ENCODE measurements at regions not wholly inside any gene's neighbourhood (a gene's known extent, or its start where the extent isn't known, plus 50 kb on each side); places are given as distances from the start of the nearest gene placed in this dataset.

GRCh38 chr2:144333143-144333555, 186.8 kb downstream of the ZEB2 start:
- intact Hi-C loops (cut with DNase I) = loop anchor here (5.0 kb wide), 1 partner anchor 189 kb away; the partner anchor contains the start of gene ZEB2
- 68% methylated on average over 9 of the region's 9 CpGs for WGBS
- Histone ChIP-seq H3K36me3 (no peaks in the 10 kb centered on the region), H3K4me3 (peak overlapping the region in 1 of 2 donors; percentile 70), H3K4me1 (replicated peaks) (no peaks in the 10 kb centered on the region), H3K27me3 (replicated peaks; ENCODE audit: insufficient read depth) (no peaks in the 10 kb centered on the region), H3K27ac (peak overlapping the region; percentile 80 to 82), H3K9me3 (no peaks in the 10 kb centered on the region)
- no peak for DNase-seq (ENCODE audit: low spot score)
- no peak for TF ChIP-seq POLR2AphosphoS5 (IDR thresholded peaks at IDR 0.05)
- TF ChIP-seq POLR2A (IDR thresholded peaks at IDR 0.05) = no peak
- no peak for TF ChIP-seq CTCF (IDR thresholded peaks at IDR 0.05)

GRCh38 chr2:144332356-144333142, 187.4 kb downstream of the ZEB2 start:
- H3K4me3 ChIP-seq = peak overlapping the region; percentile 70 to 84
- peak; percentile 78 for DNase-seq (ENCODE audit: low spot score)
- TF ChIP-seq POLR2A (IDR thresholded peaks at IDR 0.05) (no peak), CTCF (IDR thresholded peaks at IDR 0.05) (no peak), POLR2AphosphoS5 (IDR thresholded peaks at IDR 0.05) (no peak)
- intact Hi-C loops (cut with DNase I) = loop anchor here (5.0 kb wide), 1 partner anchor 190 kb away; the partner anchor contains the start of gene ZEB2
- 2% methylated on average over 77 of the region's 77 CpGs for WGBS
- H3K27ac ChIP-seq = peak overlapping the region; percentile 80 to 82
- no peaks in the 10 kb centered on the region for H3K27me3 ChIP-seq (replicated peaks; ENCODE audit: insufficient read depth)
- no peaks in the 10 kb centered on the region for H3K36me3 ChIP-seq
- H3K4me1 ChIP-seq (replicated peaks) = no peaks in the 10 kb centered on the region
- H3K9me3 ChIP-seq = no peaks in the 10 kb centered on the region

GRCh38 chr2:144331674-144332355, 188.1 kb downstream of the ZEB2 start:
- H3K36me3 ChIP-seq = no peaks in the 10 kb centered on the region
- H3K4me3 ChIP-seq = peak overlapping the region; percentile 70 to 84
- intact Hi-C loops (cut with DNase I) = loop anchor here (5.0 kb wide), 1 partner anchor 190 kb away; the partner anchor contains the start of gene ZEB2
- under 1% methylated on average over 50 of the region's 66 CpGs for WGBS
- peak; percentile 35 for DNase-seq (ENCODE audit: low spot score)
- no peaks in the 10 kb centered on the region for H3K9me3 ChIP-seq
- H3K27me3 ChIP-seq (replicated peaks; ENCODE audit: insufficient read depth) = no peaks in the 10 kb centered on the region
- H3K4me1 ChIP-seq (replicated peaks) = no peaks in the 10 kb centered on the region
- H3K27ac ChIP-seq = peak overlapping the region; percentile 80 to 81
- peak in 2 of 4 experiments; percentile 9 to 12 for TF ChIP-seq CTCF (IDR thresholded peaks at IDR 0.05)
- no peak for TF ChIP-seq POLR2A (IDR thresholded peaks at IDR 0.05)

- Histone ChIP-seq H3K36me3 (no peaks in the 10 kb centered on the region), H3K4me1 (replicated peaks) (no peaks in the 10 kb centered on the region), H3K4me3 (peak overlapping the region; percentile 70 to 84), H3K9me3 (no peaks in the 10 kb centered on the region), H3K27ac (peak overlapping the region; percentile 80 to 81), H3K27me3 (replicated peaks; ENCODE audit: insufficient read depth) (no peaks in the 10 kb centered on the region)
- intact Hi-C loops (cut with DNase I) = loop anchor here (5.0 kb wide), 1 partner anchor 191 kb away; the partner anchor contains the start of gene ZEB2
- TF ChIP-seq POLR2AphosphoS5 (IDR thresholded peaks at IDR 0.05) (no peak), CTCF (IDR thresholded peaks at IDR 0.05) (no peak), POLR2A (IDR thresholded peaks at IDR 0.05) (no peak)
- 9% methylated on average over 12 of the region's 12 CpGs for WGBS
- DNase-seq (ENCODE audit: low spot score) = no peak
These were observed 188.8 kb downstream of the ZEB2 start for GRCh38 chr2:144330951-144331673.
